GM19395 (cell line): ENCODE measurements at regions not wholly inside any gene's neighbourhood (a gene's known extent, or its start where the extent isn't known, plus 50 kb on each side); places are given as distances from the start of the nearest gene placed in this dataset.
A peak's percentile ranks its signal among the peaks of the same experiment; 100 is the strongest.

Experiments
- ATAC-seq: cut with Tn5 transposase; IDR thresholded peaks from one replicate; pipeline ENCODE4 v1.9.1; 2021; ENCODE audit warnings: mild to moderate bottlenecking, moderate library complexity; ENCODE audit not compliant: unreplicated experiment

- ATAC-seq = no peak
Observed at GRCh38 chr13:76461999-76462398, 424.2 kb downstream of the KCTD12 start.

- ATAC-seq = no peak
Observed at GRCh38 chr13:76461484-76461883, 424.7 kb downstream of the KCTD12 start.

GRCh38 chr13:76459863-76460262 is 426.3 kb downstream of the KCTD12 start:
- no peak for ATAC-seq

- ATAC-seq = no peak
Observed at GRCh38 chr13:76455960-76456359, 430.2 kb downstream of the KCTD12 start.

- no peak for ATAC-seq
Observed at GRCh38 chr13:76454991-76455390, 431.2 kb downstream of the KCTD12 start.

GRCh38 chr13:76449716-76450115 is 436.5 kb downstream of the KCTD12 start:
- ATAC-seq = no peak

- no peak for ATAC-seq
Observed at GRCh38 chr13:76446191-76446590, 440.0 kb downstream of the KCTD12 start.

GRCh38 chr13:76440568-76440967 is 445.6 kb downstream of the KCTD12 start:
- ATAC-seq = peak; percentile 95

GRCh38 chr13:76439546-76439945 is 446.7 kb downstream of the KCTD12 start:
- no peak for ATAC-seq

- no peak for ATAC-seq
Observed at GRCh38 chr13:76438050-76438449, 448.2 kb downstream of the KCTD12 start.

GRCh38 chr13:76425935-76426334 is 460.3 kb downstream of the KCTD12 start:
- ATAC-seq = no peak

GRCh38 chr13:76421011-76421410 is 465.2 kb downstream of the KCTD12 start:
- ATAC-seq = no peak

- ATAC-seq = no peak
Observed at GRCh38 chr13:76418404-76418803, 467.8 kb downstream of the KCTD12 start.

- ATAC-seq = no peak
Observed at GRCh38 chr13:76414320-76414719, 471.9 kb downstream of the KCTD12 start.

GRCh38 chr13:76406243-76406642 is 480.0 kb downstream of the KCTD12 start:
- ATAC-seq = no peak

- ATAC-seq = no peak
Observed at GRCh38 chr13:76398425-76398824, 487.8 kb downstream of the KCTD12 start.

- no peak for ATAC-seq
Observed at GRCh38 chr13:76397413-76397812, 488.8 kb downstream of the KCTD12 start.

- no peak for ATAC-seq
Observed at GRCh38 chr13:76389321-76389720, 496.9 kb downstream of the KCTD12 start.

- ATAC-seq = no peak
Observed at GRCh38 chr13:76387566-76387965, 498.6 kb downstream of the KCTD12 start.

- no peak for ATAC-seq
Observed at GRCh38 chr13:76386321-76386720, 499.9 kb downstream of the KCTD12 start.

GRCh38 chr13:76385586-76385985 is 500.6 kb downstream of the KCTD12 start:
- no peak for ATAC-seq

- no peak for ATAC-seq
Observed at GRCh38 chr13:76383676-76384461, 502.3 kb downstream of the KCTD12 start.
